B cell (primary cell): ENCODE measurements at regions not wholly inside any gene's neighbourhood (a gene's known extent, or its start where the extent isn't known, plus 50 kb on each side); places are given as distances from the start of the nearest gene placed in this dataset.

Experiments used
- CTCF ChIP-seq: fragments of 200-600 bp; IDR thresholded peaks from one replicate; pipeline ENCODE4 v1.8.0; 2022; ENCODE audit warnings: antibody characterized with exemption, mild to moderate bottlenecking
- EZH2 ChIP-seq: IDR thresholded peaks from 2 replicates; pipeline ENCODE4 v1.6.1; 2012; ENCODE audit warnings: borderline replicate concordance, low read depth, mild to moderate bottlenecking, moderate library complexity, low read length; ENCODE audit not compliant: insufficient read depth, poor library complexity, severe bottlenecking

- TF ChIP-seq CTCF (no peak), EZH2 (no peak)
Measured at GRCh38 chr1:194512345-194512744, 1325.9 kb upstream of the B3GALT2 start.
